Mesothelial cell of epicardium (in vitro differentiated cells): ENCODE measurements at regions not wholly inside any gene's neighbourhood (a gene's known extent, or its start where the extent isn't known, plus 50 kb on each side); places are given as distances from the start of the nearest gene placed in this dataset.

Experiments
- DNase-seq, 2 experiments: peaks; one replicate each; pipeline ENCODE4 v3.0.0; 2021; ENCODE audit warnings: low spot score in 2 of 2; ENCODE audit not compliant: unreplicated experiment in 2 of 2
- H3K27ac Mint-ChIP-seq: 2 replicates; pipeline ENCODE4 v1.8.0; 2021; ENCODE audit warnings: mixed read lengths
- H3K27me3 Mint-ChIP-seq: 2 replicates; pipeline ENCODE4 v1.8.0; 2021; ENCODE audit warnings: low read depth, mixed read lengths
- H3K36me3 Mint-ChIP-seq: 2 replicates; pipeline ENCODE4 v1.8.0; 2021; ENCODE audit warnings: mixed read lengths
- H3K4me1 Mint-ChIP-seq: 2 replicates; pipeline ENCODE4 v1.8.0; 2021; ENCODE audit warnings: mixed read lengths
- H3K4me3 Mint-ChIP-seq: 2 replicates; pipeline ENCODE4 v1.8.0; 2021; ENCODE audit warnings: mild to moderate bottlenecking, moderate library complexity, mixed read lengths
- H3K9me3 Mint-ChIP-seq: 2 replicates; pipeline ENCODE4 v1.8.0; 2021; ENCODE audit warnings: mixed read lengths
- TF ChIP-seq, protein P1 (sequence below): fragments of 200-600 bp; sonication (generic); IDR thresholded peaks from one replicate; pipeline ENCODE4 v1.5.0; 2021; ENCODE audit warnings: antibody characterized with exemption; ENCODE audit not compliant: unreplicated experiment

GRCh38 chr16:85452364-85453193 is 160.5 kb upstream of the GSE1 start:
- no peak overlapping the region for H3K27ac Mint-ChIP-seq
- peaks cover 53% of the 10 kb centered on the region for H3K4me1 Mint-ChIP-seq
- H3K27me3 Mint-ChIP-seq: no peaks in the 10 kb centered on the region

GRCh38 chr16:85453194-85453678 is 159.9 kb upstream of the GSE1 start:
- H3K36me3 Mint-ChIP-seq: no peaks in the 10 kb centered on the region
- H3K27ac Mint-ChIP-seq: no peak overlapping the region
- TF ChIP-seq, protein P1, sequence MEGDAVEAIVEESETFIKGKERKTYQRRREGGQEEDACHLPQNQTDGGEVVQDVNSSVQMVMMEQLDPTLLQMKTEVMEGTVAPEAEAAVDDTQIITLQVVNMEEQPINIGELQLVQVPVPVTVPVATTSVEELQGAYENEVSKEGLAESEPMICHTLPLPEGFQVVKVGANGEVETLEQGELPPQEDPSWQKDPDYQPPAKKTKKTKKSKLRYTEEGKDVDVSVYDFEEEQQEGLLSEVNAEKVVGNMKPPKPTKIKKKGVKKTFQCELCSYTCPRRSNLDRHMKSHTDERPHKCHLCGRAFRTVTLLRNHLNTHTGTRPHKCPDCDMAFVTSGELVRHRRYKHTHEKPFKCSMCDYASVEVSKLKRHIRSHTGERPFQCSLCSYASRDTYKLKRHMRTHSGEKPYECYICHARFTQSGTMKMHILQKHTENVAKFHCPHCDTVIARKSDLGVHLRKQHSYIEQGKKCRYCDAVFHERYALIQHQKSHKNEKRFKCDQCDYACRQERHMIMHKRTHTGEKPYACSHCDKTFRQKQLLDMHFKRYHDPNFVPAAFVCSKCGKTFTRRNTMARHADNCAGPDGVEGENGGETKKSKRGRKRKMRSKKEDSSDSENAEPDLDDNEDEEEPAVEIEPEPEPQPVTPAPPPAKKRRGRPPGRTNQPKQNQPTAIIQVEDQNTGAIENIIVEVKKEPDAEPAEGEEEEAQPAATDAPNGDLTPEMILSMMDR: no peak
- no peaks in the 10 kb centered on the region for H3K9me3 Mint-ChIP-seq
- no peak overlapping the region for H3K4me3 Mint-ChIP-seq
- H3K4me1 Mint-ChIP-seq: peaks cover 46% of the 10 kb centered on the region
- DNase-seq: no peak
- H3K27me3 Mint-ChIP-seq: no peaks in the 10 kb centered on the region

More at GRCh38 chr16:85452364-85453193, 160.5 kb upstream of the GSE1 start:
- Mint-ChIP-seq H3K4me3 (no peak overlapping the region), H3K9me3 (no peaks in the 10 kb centered on the region), H3K36me3 (no peaks in the 10 kb centered on the region)
- no peak for DNase-seq
- TF ChIP-seq, protein P1: no peak

- no peaks in the 10 kb centered on the region for H3K27me3 Mint-ChIP-seq
Measured at GRCh38 chr16:85453703-85454102, 159.4 kb upstream of the GSE1 start.

GRCh38 chr16:85454171-85454872 is 158.8 kb upstream of the GSE1 start:
- peaks cover 37% of the 10 kb centered on the region for H3K4me1 Mint-ChIP-seq

More at GRCh38 chr16:85453703-85454102, 159.4 kb upstream of the GSE1 start:
- Mint-ChIP-seq H3K27ac (no peak overlapping the region), H3K36me3 (no peaks in the 10 kb centered on the region), H3K9me3 (no peaks in the 10 kb centered on the region), H3K4me3 (no peak overlapping the region), H3K4me1 (peaks cover 41% of the 10 kb centered on the region)
- TF ChIP-seq, protein P1: no peak
- DNase-seq: no peak

GRCh38 chr16:85455534-85455933 is 157.6 kb upstream of the GSE1 start:
- Mint-ChIP-seq H3K27ac (no peak overlapping the region), H3K9me3 (no peaks in the 10 kb centered on the region), H3K36me3 (no peaks in the 10 kb centered on the region), H3K4me1 (peaks cover 41% of the 10 kb centered on the region), H3K27me3 (no peaks in the 10 kb centered on the region), H3K4me3 (no peak overlapping the region)
- no peak for DNase-seq
- TF ChIP-seq, protein P1: no peak

More at GRCh38 chr16:85454171-85454872, 158.8 kb upstream of the GSE1 start:
- Mint-ChIP-seq H3K36me3 (no peaks in the 10 kb centered on the region), H3K27ac (no peak overlapping the region), H3K4me3 (no peak overlapping the region), H3K9me3 (no peaks in the 10 kb centered on the region), H3K27me3 (no peaks in the 10 kb centered on the region)
- no peak for DNase-seq
- TF ChIP-seq, protein P1: no peak
